Lower lobe of right lung (tissue), 2 donors: ENCODE measurements at regions not wholly inside any gene's neighbourhood (a gene's known extent, or its start where the extent isn't known, plus 50 kb on each side); places are given as distances from the start of the nearest gene placed in this dataset.

Experiments used
- ATAC-seq, 2 donors: fragments of 200-7000 bp; cut with Tn5 transposase; one replicate each; pipeline ENCODE4 v1.9.1; 2020 to 2022; ENCODE audit warnings: mild to moderate bottlenecking in 2 of 2, moderate library complexity in 2 of 2
- DNase-seq: peaks from one replicate; pipeline ENCODE4 v3.0.0-alpha.2; 2020
- H3K27ac ChIP-seq: fragments of 200-600 bp; one replicate; pipeline ENCODE4 v1.8.0; 2022
- H3K27me3 ChIP-seq: fragments of 200-600 bp; one replicate; pipeline ENCODE4 v1.8.0; 2022; ENCODE audit warnings: low read depth
- H3K36me3 ChIP-seq: fragments of 200-600 bp; one replicate; pipeline ENCODE4 v1.8.0; 2022; ENCODE audit warnings: mild to moderate bottlenecking
- H3K4me1 ChIP-seq: fragments of 200-600 bp; one replicate; pipeline ENCODE4 v1.8.0; 2022
- H3K4me3 ChIP-seq: fragments of 200-600 bp; one replicate; pipeline ENCODE4 v1.8.0; 2022; ENCODE audit warnings: mild to moderate bottlenecking
- H3K9me3 ChIP-seq: fragments of 200-600 bp; one replicate; pipeline ENCODE4 v1.8.0; 2022
- intact Hi-C: fragments of 100-400 bp; cut with DNase I; formaldehyde crosslinking; loops from one replicate; pipeline ENCODE4 v1.11.0; 2022
- TF ChIP-seq, protein P1 (sequence below): fragments of 200-600 bp; IDR thresholded peaks from one replicate; pipeline ENCODE4 v1.8.0; 2022; ENCODE audit warnings: antibody characterized with exemption, mild to moderate bottlenecking
- donor health status: DM: no; HTN: yes; CAD: no; lungs with severe emphysema.

- no peak for DNase-seq
- no peaks in the 10 kb centered on the region for H3K36me3 ChIP-seq
- TF ChIP-seq, protein P1, sequence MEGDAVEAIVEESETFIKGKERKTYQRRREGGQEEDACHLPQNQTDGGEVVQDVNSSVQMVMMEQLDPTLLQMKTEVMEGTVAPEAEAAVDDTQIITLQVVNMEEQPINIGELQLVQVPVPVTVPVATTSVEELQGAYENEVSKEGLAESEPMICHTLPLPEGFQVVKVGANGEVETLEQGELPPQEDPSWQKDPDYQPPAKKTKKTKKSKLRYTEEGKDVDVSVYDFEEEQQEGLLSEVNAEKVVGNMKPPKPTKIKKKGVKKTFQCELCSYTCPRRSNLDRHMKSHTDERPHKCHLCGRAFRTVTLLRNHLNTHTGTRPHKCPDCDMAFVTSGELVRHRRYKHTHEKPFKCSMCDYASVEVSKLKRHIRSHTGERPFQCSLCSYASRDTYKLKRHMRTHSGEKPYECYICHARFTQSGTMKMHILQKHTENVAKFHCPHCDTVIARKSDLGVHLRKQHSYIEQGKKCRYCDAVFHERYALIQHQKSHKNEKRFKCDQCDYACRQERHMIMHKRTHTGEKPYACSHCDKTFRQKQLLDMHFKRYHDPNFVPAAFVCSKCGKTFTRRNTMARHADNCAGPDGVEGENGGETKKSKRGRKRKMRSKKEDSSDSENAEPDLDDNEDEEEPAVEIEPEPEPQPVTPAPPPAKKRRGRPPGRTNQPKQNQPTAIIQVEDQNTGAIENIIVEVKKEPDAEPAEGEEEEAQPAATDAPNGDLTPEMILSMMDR, result no peak
- no peak for ATAC-seq
- no peaks in the 10 kb centered on the region for H3K9me3 ChIP-seq
- H3K27ac ChIP-seq, result no peak overlapping the region
- H3K4me3 ChIP-seq, result no peak overlapping the region
- intact Hi-C loops, result no loop called here
- no peaks in the 10 kb centered on the region for H3K27me3 ChIP-seq
- peaks cover 6% of the 10 kb centered on the region for H3K4me1 ChIP-seq
Measured at GRCh38 chr3:105255350-105255749, 111.4 kb upstream of the ALCAM start.

GRCh38 chr3:105259496-105259895 lies 107.2 kb upstream of the ALCAM start:
- no peaks in the 10 kb centered on the region for H3K9me3 ChIP-seq
- TF ChIP-seq, protein P1, result no peak
- H3K36me3 ChIP-seq, result no peaks in the 10 kb centered on the region
- no peaks in the 10 kb centered on the region for H3K4me1 ChIP-seq
- H3K27ac ChIP-seq, result no peak overlapping the region
- no peak for ATAC-seq
- intact Hi-C loops, result no loop called here
- no peak for DNase-seq
- no peaks in the 10 kb centered on the region for H3K27me3 ChIP-seq
- no peak overlapping the region for H3K4me3 ChIP-seq

DNA sequence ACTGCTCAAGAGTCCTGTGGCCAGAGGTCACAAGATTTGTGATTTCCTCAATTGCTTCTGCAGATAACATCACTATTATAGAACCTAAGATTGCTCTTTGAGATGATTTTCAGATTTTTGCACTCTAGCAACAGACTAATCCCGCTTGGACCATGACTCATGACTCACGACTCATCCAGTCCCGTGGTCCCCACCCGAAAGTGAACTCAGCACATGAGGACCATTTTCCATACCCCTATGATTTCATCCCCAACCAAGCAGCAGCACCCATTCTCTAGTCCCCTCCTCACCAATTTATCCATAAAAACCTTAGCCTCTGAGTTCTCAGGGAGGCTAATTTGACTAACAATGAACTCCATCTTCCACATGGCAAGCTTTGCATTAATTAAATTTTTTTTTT lies 106.3 kb upstream of the ALCAM start:
- no peaks in the 10 kb centered on the region for H3K27me3 ChIP-seq
- no peaks in the 10 kb centered on the region for H3K36me3 ChIP-seq
- TF ChIP-seq, protein P1, result no peak
- no peaks in the 10 kb centered on the region for H3K9me3 ChIP-seq
- H3K4me1 ChIP-seq, result no peaks in the 10 kb centered on the region
- ATAC-seq, result no peak
- no peak for DNase-seq
- intact Hi-C loops, result no loop called here
- H3K4me3 ChIP-seq, result no peak overlapping the region
- no peak overlapping the region for H3K27ac ChIP-seq

- H3K36me3 ChIP-seq, result no peaks in the 10 kb centered on the region
- intact Hi-C loops, result no loop called here
- H3K27me3 ChIP-seq, result no peaks in the 10 kb centered on the region
- DNase-seq, result no peak
- TF ChIP-seq, protein P1, result no peak
- no peaks in the 10 kb centered on the region for H3K9me3 ChIP-seq
- no peak overlapping the region for H3K27ac ChIP-seq
- no peak for ATAC-seq
- no peaks in the 10 kb centered on the region for H3K4me1 ChIP-seq
- no peak overlapping the region for H3K4me3 ChIP-seq
Measured at GRCh38 chr3:105274536-105274935, 92.2 kb upstream of the ALCAM start.

- no peaks in the 10 kb centered on the region for H3K36me3 ChIP-seq
- ATAC-seq, result no peak
- DNase-seq, result no peak
Measured at GRCh38 chr3:105274958-105275357, 91.8 kb upstream of the ALCAM start.

More at GRCh38 chr3:105274958-105275357, 91.8 kb upstream of the ALCAM start:
- H3K9me3 ChIP-seq, result no peaks in the 10 kb centered on the region
- H3K4me1 ChIP-seq, result no peaks in the 10 kb centered on the region
- intact Hi-C loops, result no loop called here
- TF ChIP-seq, protein P1, result no peak
- H3K27me3 ChIP-seq, result no peaks in the 10 kb centered on the region
- H3K4me3 ChIP-seq, result no peak overlapping the region
- no peak overlapping the region for H3K27ac ChIP-seq
